H9 (cell line): ENCODE measurements at regions not wholly inside any gene's neighbourhood (a gene's known extent, or its start where the extent isn't known, plus 50 kb on each side); places are given as distances from the start of the nearest gene placed in this dataset.

Experiments
- DNase-seq: peaks from one replicate; pipeline ENCODE4 v3.0.0-alpha.2; 2017
- H2AFZ ChIP-seq: one replicate; pipeline ENCODE4 v1.6.1; 2013; ENCODE audit warnings: mild to moderate bottlenecking, low read length, control low read depth, moderate library complexity
- H2AK5ac ChIP-seq: 2 replicates; pipeline ENCODE4 v1.6.1; 2013; ENCODE audit warnings: low read length, control low read depth, mixed read lengths; ENCODE audit not compliant: insufficient read length
- H2BK120ac ChIP-seq: one replicate; pipeline ENCODE4 v1.6.1; 2013; ENCODE audit warnings: low read depth, mild to moderate bottlenecking, low read length, control low read depth, inconsistent platforms; ENCODE audit not compliant: poor library complexity, severe bottlenecking
- H2BK12ac ChIP-seq: 2 replicates; pipeline ENCODE4 v1.6.1; 2013; ENCODE audit warnings: low read length, control low read depth, mixed read lengths, low read depth; ENCODE audit not compliant: insufficient read length
- H2BK15ac ChIP-seq: 2 replicates; pipeline ENCODE4 v1.6.1; 2013; ENCODE audit warnings: low read depth, low read length, control low read depth
- H2BK20ac ChIP-seq: one replicate; pipeline ENCODE4 v1.6.1; 2013; ENCODE audit warnings: low read depth, mild to moderate bottlenecking, low read length, control low read depth, inconsistent platforms; ENCODE audit not compliant: poor library complexity, severe bottlenecking
- H2BK5ac ChIP-seq: 2 replicates; pipeline ENCODE4 v1.6.1; 2013; ENCODE audit warnings: low read length, control low read depth, mixed read lengths; ENCODE audit not compliant: insufficient read length
- H3K14ac ChIP-seq: 2 replicates; pipeline ENCODE4 v1.6.1; 2013; ENCODE audit warnings: low read length, control low read depth; ENCODE audit not compliant: insufficient read depth
- H3K18ac ChIP-seq: 2 replicates; pipeline ENCODE4 v1.6.1; 2013; ENCODE audit warnings: low read depth, mild to moderate bottlenecking, mixed read lengths, low read length, control low read depth; ENCODE audit not compliant: insufficient read length
- H3K23ac ChIP-seq: 2 replicates; pipeline ENCODE4 v1.6.1; 2013; ENCODE audit warnings: low read length, control low read depth, mixed read lengths, low read depth; ENCODE audit not compliant: insufficient read length
- H3K23me2 ChIP-seq: 2 replicates; pipeline ENCODE4 v1.6.1; 2013; ENCODE audit warnings: low read depth, mild to moderate bottlenecking, mixed read lengths, low read length, control low read depth; ENCODE audit not compliant: insufficient read length, poor library complexity, severe bottlenecking
- H3K27ac ChIP-seq: 2 replicates; pipeline ENCODE4 v1.5.1; 2013; ENCODE audit warnings: low read length, control low read depth, mixed read lengths, low read depth; ENCODE audit not compliant: insufficient read length
- H3K27me3 ChIP-seq: 2 replicates; pipeline ENCODE4 v1.6.1; 2013; ENCODE audit warnings: low read length, control low read depth, inconsistent platforms; ENCODE audit not compliant: insufficient read depth
- H3K4ac ChIP-seq: 2 replicates; pipeline ENCODE4 v1.6.1; 2013; ENCODE audit warnings: low read depth, mild to moderate bottlenecking, control low read depth, inconsistent platforms, low read length, moderate library complexity
- H3K4me1 ChIP-seq: 2 replicates; pipeline ENCODE4 v1.6.1; 2013; ENCODE audit warnings: low read length, control low read depth, inconsistent platforms; ENCODE audit not compliant: insufficient read depth
- H3K4me2 ChIP-seq: 2 replicates; pipeline ENCODE4 v1.6.1; 2013; ENCODE audit warnings: low read length, control low read depth, mixed read lengths; ENCODE audit not compliant: insufficient read length, insufficient read depth
- H3K56ac ChIP-seq: 2 replicates; pipeline ENCODE4 v1.6.1; 2013; ENCODE audit warnings: low read depth, mild to moderate bottlenecking, mixed read lengths, low read length, control low read depth; ENCODE audit not compliant: insufficient read length
- H3K79me1 ChIP-seq: 2 replicates; pipeline ENCODE4 v1.6.1; 2013; ENCODE audit warnings: low read depth, mild to moderate bottlenecking, moderate library complexity, low read length, control low read depth, inconsistent platforms; ENCODE audit not compliant: insufficient read depth, poor library complexity, severe bottlenecking
- H3K79me2 ChIP-seq: 2 replicates; pipeline ENCODE4 v1.6.1; 2013; ENCODE audit warnings: low read length, control low read depth, inconsistent platforms; ENCODE audit not compliant: insufficient read depth
- H3K9ac ChIP-seq: 2 replicates; pipeline ENCODE4 v1.6.1; 2013; ENCODE audit warnings: low read length, control low read depth, mixed read lengths; ENCODE audit not compliant: insufficient read length; ENCODE audit errors: extremely low read depth
- H3K9me3 ChIP-seq: one replicate; pipeline ENCODE4 v1.6.1; 2013; ENCODE audit warnings: low read depth, low read length, inconsistent platforms; ENCODE audit not compliant: control insufficient read depth
- H3T11ph ChIP-seq: one replicate; pipeline ENCODE4 v1.6.1; 2013; ENCODE audit warnings: mild to moderate bottlenecking, low read length, control low read depth, inconsistent platforms
- H4K20me1 ChIP-seq: one replicate; pipeline ENCODE4 v1.6.1; 2013; ENCODE audit not compliant: control insufficient read depth, insufficient read length, insufficient read depth
- H4K5ac ChIP-seq: 2 replicates; pipeline ENCODE4 v1.6.1; 2013; ENCODE audit warnings: low read depth, mild to moderate bottlenecking, mixed read lengths, low read length, control low read depth; ENCODE audit not compliant: insufficient read length
- H4K8ac ChIP-seq: replicated peaks from 2 replicates; pipeline ENCODE4 v1.6.1; 2013; ENCODE audit warnings: low read length, control low read depth, mixed read lengths, low read depth; ENCODE audit not compliant: insufficient read length
- H4K91ac ChIP-seq: 2 replicates; pipeline ENCODE4 v1.6.1; 2013; ENCODE audit warnings: low read depth, mild to moderate bottlenecking, moderate library complexity, mixed read lengths, low read length, control low read depth; ENCODE audit not compliant: insufficient read length
- H3K27ac Mint-ChIP-seq, 3 experiments: 2 replicates in 2 of 3; 3 replicates in 1 of 3; pipeline ENCODE4 v1.8.0; 2020 to 2021; ENCODE audit warnings: mixed read lengths in 3 of 3, mild to moderate bottlenecking in 1 of 3, moderate library complexity in 1 of 3
- H3K27me3 Mint-ChIP-seq: 2 replicates; pipeline ENCODE4 v1.8.0; 2021; ENCODE audit warnings: low read depth, mild to moderate bottlenecking, moderate library complexity, mixed read lengths
- H3K36me3 Mint-ChIP-seq, 3 experiments: 2 replicates in 2 of 3; 3 replicates in 1 of 3; pipeline ENCODE4 v1.8.0; 2020 to 2021; ENCODE audit warnings: low read depth in 3 of 3, mixed read lengths in 3 of 3; ENCODE audit not compliant: insufficient read depth in 1 of 3
- H3K4me1 Mint-ChIP-seq, 2 experiments: 2 replicates each; pipeline ENCODE4 v1.8.0; 2020; ENCODE audit warnings: mixed read lengths in 2 of 2
- H3K4me3 Mint-ChIP-seq, 2 experiments: 2 replicates in 1 of 2; 3 replicates in 1 of 2; pipeline ENCODE4 v1.8.0; 2020 to 2021; ENCODE audit warnings: mild to moderate bottlenecking in 2 of 2, mixed read lengths in 2 of 2, moderate library complexity in 1 of 2
- H3K9me3 Mint-ChIP-seq, 2 experiments: 2 replicates in 1 of 2; 3 replicates in 1 of 2; pipeline ENCODE4 v1.8.0; 2020; ENCODE audit warnings: mild to moderate bottlenecking in 2 of 2, mixed read lengths in 2 of 2, moderate library complexity in 1 of 2
- CTCF ChIP-seq: fragments of 200-600 bp; sonication (generic); conservative IDR thresholded peaks from 3 replicates; pipeline ENCODE4 v1.8.0; 2021; ENCODE audit warnings: antibody characterized with exemption, mild to moderate bottlenecking
- WGBS: extraction: QIAGEN DNeasy Blood & Tissue Kit; methylation state at CpG from one replicate; pipeline ENCODE4 v1.1.7; 2013; ENCODE audit warnings: missing lambda C conversion rate, low lambda C conversion rate, mixed read lengths; ENCODE audit not compliant: insufficient read length; ENCODE audit errors: extremely low coverage; 5-methylcytosine and 5-hydroxymethylcytosine counted together

- H3K9ac ChIP-seq: no peak overlapping the region
- H3K79me1 ChIP-seq: no peaks in the 10 kb centered on the region
- no peak overlapping the region for H2BK5ac ChIP-seq
- no CpG with 5 or more reads among the region's 12 CpGs for WGBS
- H2BK20ac ChIP-seq: no peak overlapping the region
- H4K5ac ChIP-seq: no peak overlapping the region
- no peak overlapping the region for H3K56ac ChIP-seq
- peaks cover 13 to 33% of the 10 kb centered on the region in 2 experiments for H3K4me1 Mint-ChIP-seq
- no peak overlapping the region for H3K4ac ChIP-seq
- H3K4me2 ChIP-seq: no peak overlapping the region
- H2BK15ac ChIP-seq: no peak overlapping the region
- no peaks in the 10 kb centered on the region for H3K23me2 ChIP-seq
- H3K23ac ChIP-seq: no peak overlapping the region
- no peak for DNase-seq
- TF ChIP-seq CTCF: no peak
- H3K4me3 Mint-ChIP-seq: no peak overlapping the region
- no peaks in the 10 kb centered on the region for H4K20me1 ChIP-seq
- no peak overlapping the region for H3T11ph ChIP-seq
- H3K4me1 ChIP-seq: no peaks in the 10 kb centered on the region
- H4K91ac ChIP-seq: no peak overlapping the region
- no peak overlapping the region for H3K27ac ChIP-seq
- peaks cover 5 to 8% of the 10 kb centered on the region in 2 experiments; a peak in 4 of 5 replicates for H3K9me3 Mint-ChIP-seq
- H3K27ac Mint-ChIP-seq: no peak overlapping the region
- H3K79me2 ChIP-seq: no peaks in the 10 kb centered on the region
- peaks cover 5% of the 10 kb centered on the region for H3K27me3 Mint-ChIP-seq
- 0 out of 2 replicates have a peak, but pooled peaks cover 2% of the 10 kb centered on the region for H3K27me3 ChIP-seq
- no peak overlapping the region for H2BK12ac ChIP-seq
- no peak overlapping the region for H3K14ac ChIP-seq
- H2AFZ ChIP-seq: no peak overlapping the region
- H2AK5ac ChIP-seq: no peak overlapping the region
- H3K36me3 Mint-ChIP-seq: no peaks in the 10 kb centered on the region; a peak in 1 of 7 replicates
- no peak overlapping the region for H3K18ac ChIP-seq
- H4K8ac ChIP-seq: no peak overlapping the region
- no peak overlapping the region for H2BK120ac ChIP-seq
- H3K9me3 ChIP-seq: no peaks in the 10 kb centered on the region
Observed at GRCh38 chr4:8741513-8742226, 130.0 kb downstream of the HMX1 start.
